Osteoblast (primary cell): ENCODE measurements at regions not wholly inside any gene's neighbourhood (a gene's known extent, or its start where the extent isn't known, plus 50 kb on each side); places are given as distances from the start of the nearest gene placed in this dataset. TPM values are rescaled to one million over a fixed set of nuclear protein-coding genes. Genes with fewer than 3 reads are reported as not detected.
A peak's percentile ranks its signal among the peaks of the same experiment; 100 is the strongest.
"Not testable (repeated sequence)": the region's sequence is repeated elsewhere in the genome, so short reads cannot be mapped to it uniquely, and the experiment has no call there.

ENCODE experiments used
- DNase-seq: peaks from one replicate; pipeline ENCODE4 v3.0.0; 2011; ENCODE audit warnings: low spot score, mixed read lengths; ENCODE audit not compliant: insufficient read length; ENCODE audit errors: missing footprints
- H2AFZ ChIP-seq: 2 replicates; pipeline ENCODE4 v1.6.0; 2011; ENCODE audit warnings: mild to moderate bottlenecking, low read length
- H3K27ac ChIP-seq: 2 replicates; pipeline ENCODE4 v1.5.1; 2011; ENCODE audit warnings: mild to moderate bottlenecking, low read depth, low read length, moderate library complexity
- H3K27me3 ChIP-seq: 2 replicates; pipeline ENCODE4 v1.6.0; 2012; ENCODE audit warnings: mild to moderate bottlenecking, control low read depth, inconsistent platforms, low read length, moderate library complexity; ENCODE audit not compliant: insufficient read depth
- H3K36me3 ChIP-seq: 2 replicates; pipeline ENCODE4 v1.5.1; 2011; ENCODE audit warnings: mild to moderate bottlenecking, low read length, control low read depth, moderate library complexity; ENCODE audit not compliant: insufficient read depth
- H3K4me1 ChIP-seq: 2 replicates; pipeline ENCODE4 v1.5.1; 2011; ENCODE audit warnings: mild to moderate bottlenecking, low read length, control low read depth, moderate library complexity; ENCODE audit not compliant: insufficient read depth
- H3K4me2 ChIP-seq: 2 replicates; pipeline ENCODE4 v1.6.0; 2011; ENCODE audit warnings: mild to moderate bottlenecking, low read length; ENCODE audit not compliant: insufficient read depth
- H3K4me3 ChIP-seq: fragments of 200-600 bp; sonication (generic); 3 replicates; pipeline ENCODE4 v1.5.1; 2012; ENCODE audit warnings: mild to moderate bottlenecking, low read length, inconsistent platforms; ENCODE audit not compliant: insufficient read depth
- H3K79me2 ChIP-seq: 2 replicates; pipeline ENCODE4 v1.6.0; 2012; ENCODE audit warnings: mild to moderate bottlenecking, low read length, control low read depth, inconsistent platforms; ENCODE audit not compliant: insufficient read depth
- H3K9me3 ChIP-seq: 2 replicates; pipeline ENCODE4 v1.5.1; 2011; ENCODE audit warnings: low read depth, low read length, control low read depth
- H4K20me1 ChIP-seq: 2 replicates; pipeline ENCODE4 v1.6.0; 2012; ENCODE audit warnings: mild to moderate bottlenecking, low read length, control low read depth; ENCODE audit not compliant: insufficient read depth
- small RNA-seq: library from RNA; depleted of rRNA; stranded (forward); fragments of <200 nt; gene quantifications from one replicate; pipeline ENCODE3, GENCODE V24; 2012
- TF ChIP-seq, protein P1 (sequence below): IDR thresholded peaks from 2 replicates; pipeline ENCODE4 v1.5.1; 2011; ENCODE audit warnings: mild to moderate bottlenecking, low read depth, low read length, moderate library complexity; ENCODE audit errors: extremely low read depth

DNA sequence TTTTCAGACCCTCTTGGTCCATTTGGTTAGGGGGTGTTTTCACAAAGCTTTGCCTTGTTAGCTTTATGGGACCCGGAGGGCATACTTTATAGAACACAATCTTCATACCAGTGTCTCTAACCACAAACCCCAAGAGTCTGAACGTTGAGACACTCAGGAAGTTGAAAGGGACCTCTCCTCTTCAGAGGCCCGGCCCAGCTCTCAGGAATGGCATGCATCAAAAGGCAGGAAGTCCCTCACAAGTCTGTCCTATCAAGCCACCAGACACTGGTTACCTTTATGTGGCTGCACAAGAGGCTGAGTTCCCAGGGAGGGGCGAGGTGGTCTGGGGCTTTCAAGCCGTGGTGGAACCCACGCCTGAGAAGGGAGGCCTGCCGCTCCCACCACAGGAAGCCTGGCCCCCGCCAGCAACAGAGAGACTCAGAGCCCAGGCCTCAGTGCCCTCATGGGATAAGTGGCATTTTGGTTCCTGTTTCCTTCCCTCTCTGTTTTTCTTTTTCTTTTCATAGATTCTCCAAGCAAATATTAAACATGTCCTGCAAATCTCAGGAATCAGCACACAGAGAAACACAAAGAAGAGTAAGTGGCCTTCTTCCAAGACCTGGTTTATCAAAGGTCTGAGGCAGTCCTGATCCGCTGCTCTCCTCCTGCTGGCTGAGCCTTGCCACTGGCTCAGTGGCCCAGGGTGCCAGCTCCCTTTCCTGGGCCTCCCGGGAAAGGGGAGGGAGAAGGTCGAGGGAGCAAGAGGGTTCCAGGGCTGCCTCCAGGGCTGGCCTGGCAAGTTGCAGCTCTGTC, 50.6 kb upstream of the SMURF2 start:
- Histone ChIP-seq H2AFZ (peak overlapping the region; percentile 72), H3K27ac (peak overlapping the region; percentile 47), H3K4me1 (peaks cover 40% of the 10 kb centered on the region)
- not testable (repeated sequence) for H3K4me3 ChIP-seq, H3K27me3 ChIP-seq, H4K20me1 ChIP-seq, H3K4me2 ChIP-seq, H3K9me3 ChIP-seq, H3K79me2 ChIP-seq, H3K36me3 ChIP-seq
- TF ChIP-seq, protein P1, sequence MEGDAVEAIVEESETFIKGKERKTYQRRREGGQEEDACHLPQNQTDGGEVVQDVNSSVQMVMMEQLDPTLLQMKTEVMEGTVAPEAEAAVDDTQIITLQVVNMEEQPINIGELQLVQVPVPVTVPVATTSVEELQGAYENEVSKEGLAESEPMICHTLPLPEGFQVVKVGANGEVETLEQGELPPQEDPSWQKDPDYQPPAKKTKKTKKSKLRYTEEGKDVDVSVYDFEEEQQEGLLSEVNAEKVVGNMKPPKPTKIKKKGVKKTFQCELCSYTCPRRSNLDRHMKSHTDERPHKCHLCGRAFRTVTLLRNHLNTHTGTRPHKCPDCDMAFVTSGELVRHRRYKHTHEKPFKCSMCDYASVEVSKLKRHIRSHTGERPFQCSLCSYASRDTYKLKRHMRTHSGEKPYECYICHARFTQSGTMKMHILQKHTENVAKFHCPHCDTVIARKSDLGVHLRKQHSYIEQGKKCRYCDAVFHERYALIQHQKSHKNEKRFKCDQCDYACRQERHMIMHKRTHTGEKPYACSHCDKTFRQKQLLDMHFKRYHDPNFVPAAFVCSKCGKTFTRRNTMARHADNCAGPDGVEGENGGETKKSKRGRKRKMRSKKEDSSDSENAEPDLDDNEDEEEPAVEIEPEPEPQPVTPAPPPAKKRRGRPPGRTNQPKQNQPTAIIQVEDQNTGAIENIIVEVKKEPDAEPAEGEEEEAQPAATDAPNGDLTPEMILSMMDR = peak; percentile 31
- peak; percentile 68 for DNase-seq

Small RNAs in the stretch of these regions (small RNA-seq; reads per million reads assigned to genes)
- not detected for gene AC103810.3
- gene BPTFP1 = not detected
- gene MINOS1P2 = not detected
- gene MIR6080 = not detected
